Muscle of leg (tissue), 3 donors: ENCODE measurements at regions not wholly inside any gene's neighbourhood (a gene's known extent, or its start where the extent isn't known, plus 50 kb on each side); places are given as distances from the start of the nearest gene placed in this dataset.

ENCODE experiments used
- DNase-seq: peaks from one replicate; pipeline ENCODE4 v3.0.0; 2013
- H3K27ac ChIP-seq: one replicate; pipeline ENCODE4 v1.5.1; 2013; ENCODE audit warnings: mild to moderate bottlenecking, low read length, control low read depth
- H3K27me3 ChIP-seq: one replicate; pipeline ENCODE4 v1.6.1; 2013; ENCODE audit warnings: low read length; ENCODE audit not compliant: control insufficient read depth, insufficient read depth
- H3K36me3 ChIP-seq: one replicate; pipeline ENCODE4 v1.6.1; 2013; ENCODE audit warnings: low read length; ENCODE audit not compliant: control insufficient read depth, insufficient read depth
- H3K4me1 ChIP-seq: one replicate; pipeline ENCODE4 v1.6.1; 2013; ENCODE audit warnings: low read length; ENCODE audit not compliant: control insufficient read depth, insufficient read depth
- H3K4me3 ChIP-seq: one replicate; pipeline ENCODE4 v1.5.1; 2013; ENCODE audit warnings: low read length, control low read depth
- H3K9me3 ChIP-seq: replicated peaks from 2 replicates; pipeline ENCODE4 v1.6.1; 2013; ENCODE audit warnings: low read depth, low read length; ENCODE audit not compliant: control insufficient read depth
- WGBS: methylation state at CpG from one replicate; pipeline ENCODE4 v1.1.5; 2013; ENCODE audit warnings: missing lambda C conversion rate; ENCODE audit not compliant: insufficient coverage; 5-methylcytosine and 5-hydroxymethylcytosine counted together

DNA sequence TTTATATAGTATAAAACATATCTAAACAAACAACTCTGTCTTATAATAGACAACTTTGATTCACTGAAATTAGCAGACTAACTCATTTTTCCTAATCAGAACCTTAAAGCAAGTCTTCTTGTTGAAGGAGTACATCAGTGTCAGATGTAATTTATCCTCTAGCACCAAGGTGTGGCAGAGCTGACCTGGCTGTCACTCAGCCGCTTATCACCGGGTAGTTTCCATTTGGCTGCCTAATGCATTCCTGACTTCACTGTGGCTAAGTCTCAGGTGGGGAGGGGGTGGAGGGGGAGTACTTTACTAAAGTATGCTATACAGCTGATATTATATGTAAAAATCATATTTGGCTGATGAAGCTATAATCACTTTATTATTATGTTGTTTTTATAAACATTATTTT, 339.9 kb upstream of the RGS6 start:
- no CpG with 5 or more reads among the region's 2 CpGs for WGBS

DNA sequence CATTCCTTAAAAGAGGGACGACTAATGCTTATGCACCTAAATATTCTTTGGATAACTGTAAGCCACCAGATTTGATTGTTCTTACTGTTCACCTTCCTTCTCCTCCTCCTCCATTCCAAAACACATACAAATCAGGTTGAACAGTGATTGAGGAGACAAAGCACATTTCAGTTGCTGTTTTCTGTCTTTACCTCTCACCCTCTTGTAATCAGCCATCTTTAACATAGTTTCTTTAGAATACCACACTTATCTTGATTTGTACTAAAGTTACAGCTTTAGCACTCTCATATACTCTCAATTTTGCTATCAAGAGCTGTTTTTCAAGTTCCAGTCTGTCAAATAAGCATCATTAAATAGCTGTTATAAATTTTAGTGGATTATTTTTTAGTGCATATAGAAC, 338.3 kb upstream of the RGS6 start:
- Histone ChIP-seq H3K36me3 (no peaks in the 10 kb centered on the region), H3K9me3 (no peaks in the 10 kb centered on the region), H3K4me1 (no peaks in the 10 kb centered on the region), H3K27ac (no peak overlapping the region), H3K27me3 (no peaks in the 10 kb centered on the region), H3K4me3 (no peak overlapping the region)
- no CpG with 5 or more reads among the region's 1 CpG for WGBS
- DNase-seq = no peak

More for the DNA sequence above, 339.9 kb upstream of the RGS6 start:
- no peak for DNase-seq
- no peaks in the 10 kb centered on the region for H3K9me3 ChIP-seq
- no peaks in the 10 kb centered on the region for H3K36me3 ChIP-seq
- no peak overlapping the region for H3K27ac ChIP-seq
- no peaks in the 10 kb centered on the region for H3K4me1 ChIP-seq
- H3K27me3 ChIP-seq = no peaks in the 10 kb centered on the region
- no peak overlapping the region for H3K4me3 ChIP-seq

DNA sequence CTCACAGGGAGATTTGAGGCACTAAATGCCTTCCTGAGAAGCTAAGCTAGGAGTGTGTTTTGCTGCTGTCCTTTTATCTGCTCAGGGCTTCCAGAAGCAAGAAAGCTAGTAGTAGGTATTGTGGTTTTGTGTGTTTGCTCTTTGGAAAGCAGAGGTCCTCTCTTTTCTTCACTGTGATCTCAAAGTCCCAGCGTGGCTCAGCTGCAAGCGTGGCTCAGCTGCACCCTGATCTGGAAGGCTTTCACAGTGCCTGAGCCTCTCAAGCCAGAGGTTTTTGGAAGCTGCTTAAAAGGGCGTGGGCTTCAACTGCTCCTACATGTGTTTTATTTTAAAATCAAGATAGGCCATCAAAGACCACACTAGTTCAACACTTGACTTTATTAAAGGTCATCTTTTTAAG, 337.4 kb upstream of the RGS6 start:
- no peak overlapping the region for H3K27ac ChIP-seq
- peak; percentile 89 for DNase-seq
- H3K9me3 ChIP-seq = no peaks in the 10 kb centered on the region
- no peaks in the 10 kb centered on the region for H3K36me3 ChIP-seq
- H3K4me1 ChIP-seq = no peaks in the 10 kb centered on the region
- H3K4me3 ChIP-seq = no peak overlapping the region
- H3K27me3 ChIP-seq = no peaks in the 10 kb centered on the region
- 20% methylated on average over 1 of the region's 3 CpGs for WGBS

DNA sequence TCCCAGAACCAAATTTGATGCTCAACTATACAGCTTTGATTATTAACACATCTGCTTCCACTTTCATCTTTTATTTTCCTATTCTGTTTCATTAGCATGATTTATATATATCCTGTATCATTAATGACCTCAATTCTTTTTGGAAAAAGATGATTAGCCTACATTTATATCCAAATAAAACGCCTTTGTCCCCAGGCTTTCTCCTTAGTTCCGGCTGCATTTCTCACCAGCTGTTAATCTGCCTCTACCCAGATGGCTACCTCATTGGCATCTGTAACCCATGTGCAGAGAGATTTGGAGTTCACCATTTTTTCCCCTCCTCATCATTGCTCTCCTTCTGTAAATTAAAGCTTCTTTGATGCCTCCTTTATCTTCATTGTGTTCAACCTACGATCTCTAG, 336.8 kb upstream of the RGS6 start:
- no peak for DNase-seq
- Histone ChIP-seq H3K4me1 (no peaks in the 10 kb centered on the region), H3K36me3 (no peaks in the 10 kb centered on the region), H3K27me3 (no peaks in the 10 kb centered on the region), H3K27ac (no peak overlapping the region), H3K4me3 (no peak overlapping the region), H3K9me3 (peaks cover 4% of the 10 kb centered on the region)
- WGBS = 79% methylated on average over 3 of the region's 3 CpGs

DNA sequence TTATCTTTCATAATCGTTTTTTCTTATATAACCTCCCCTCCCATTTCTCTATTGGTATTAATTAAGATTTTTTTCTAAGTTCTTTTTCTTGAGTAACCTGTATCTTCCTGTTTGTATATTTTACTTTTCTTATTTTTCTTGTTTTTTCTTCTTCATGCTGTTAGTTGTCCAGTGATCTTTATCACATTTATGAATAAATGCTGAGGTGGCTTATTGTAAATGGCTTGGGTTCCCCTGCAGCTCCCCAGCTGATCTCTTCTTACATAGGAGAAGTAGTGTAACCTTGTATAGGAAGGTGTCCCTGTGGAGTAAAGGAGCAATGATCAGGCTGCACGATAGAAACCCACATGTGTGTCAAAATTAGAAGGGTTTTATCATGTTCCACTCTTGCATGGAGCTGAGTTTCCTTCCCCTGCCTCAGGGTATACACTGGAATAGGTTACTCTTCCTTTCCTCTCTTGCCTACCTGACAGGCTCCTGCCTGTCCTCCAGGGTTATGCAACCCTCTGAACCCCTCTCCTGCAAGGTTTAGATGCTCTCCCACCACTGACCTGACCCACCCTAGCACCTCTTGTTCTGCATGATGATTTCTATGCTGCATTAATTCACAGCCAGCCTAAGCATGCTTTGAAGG, 334.8 kb upstream of the RGS6 start:
- WGBS = no CpG with 5 or more reads among the region's 2 CpGs
- Histone ChIP-seq H3K4me3 (no peak overlapping the region), H3K4me1 (no peaks in the 10 kb centered on the region), H3K9me3 (peaks cover 4% of the 10 kb centered on the region), H3K36me3 (no peaks in the 10 kb centered on the region), H3K27me3 (no peaks in the 10 kb centered on the region), H3K27ac (no peak overlapping the region)
- DNase-seq = no peak

DNA sequence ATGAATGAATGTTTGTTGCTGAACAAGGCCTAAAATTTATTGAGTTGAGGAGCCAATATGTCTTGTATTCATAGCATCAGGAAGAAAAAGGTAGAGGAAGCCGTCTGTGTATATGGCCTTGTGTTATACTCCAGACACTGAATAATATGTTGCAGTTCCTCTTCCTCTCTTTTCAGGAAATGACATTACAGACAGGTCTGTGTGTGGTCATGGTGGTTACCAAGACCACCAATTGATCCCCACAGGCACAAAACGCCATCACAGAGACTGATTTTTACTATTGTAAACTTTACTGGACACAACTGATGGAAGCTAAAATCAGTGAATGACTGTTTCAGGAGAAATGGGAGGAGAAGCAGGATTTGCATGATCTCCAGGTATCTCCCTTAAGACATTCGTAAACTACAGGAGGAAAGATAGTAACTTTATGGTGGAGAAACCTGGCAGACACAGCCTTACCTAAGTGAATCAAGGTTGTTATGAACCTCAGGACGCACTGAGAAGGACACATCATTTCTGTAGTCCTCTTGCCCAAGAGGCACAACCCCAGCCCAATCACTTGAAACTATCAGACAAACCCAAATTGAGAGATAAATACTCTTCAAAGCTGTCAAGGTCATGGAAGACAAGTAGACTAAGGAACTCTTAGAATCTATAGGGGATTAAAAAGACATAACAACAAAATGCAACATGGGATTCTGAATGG, 334.1 kb upstream of the RGS6 start:
- no peaks in the 10 kb centered on the region for H3K27me3 ChIP-seq
- peaks cover 4% of the 10 kb centered on the region for H3K9me3 ChIP-seq
- no peaks in the 10 kb centered on the region for H3K36me3 ChIP-seq
- WGBS = no CpG with 5 or more reads among the region's 4 CpGs
- no peak overlapping the region for H3K27ac ChIP-seq
- H3K4me3 ChIP-seq = no peak overlapping the region
- DNase-seq = no peak
- no peaks in the 10 kb centered on the region for H3K4me1 ChIP-seq

DNA sequence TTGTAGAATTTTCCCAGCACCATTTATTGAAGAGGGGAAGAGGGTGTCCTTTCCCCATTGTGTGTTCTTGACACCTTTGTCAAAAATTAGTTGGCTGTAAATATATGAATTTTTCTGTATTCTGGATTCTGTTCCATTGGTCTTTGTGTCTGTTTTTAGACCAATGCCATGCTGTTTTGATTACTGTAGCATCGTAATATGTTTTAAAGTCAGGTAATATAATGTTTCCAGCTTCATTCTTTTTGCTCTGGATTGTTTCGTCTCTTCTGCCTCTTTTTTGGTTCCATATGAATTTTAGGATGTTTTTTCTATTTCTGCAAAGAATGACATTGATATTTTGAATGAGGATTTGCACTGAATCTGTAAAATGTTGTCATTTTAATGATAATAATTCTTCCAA, 331.9 kb upstream of the RGS6 start:
- no peaks in the 10 kb centered on the region for H3K36me3 ChIP-seq
- H3K4me1 ChIP-seq = no peaks in the 10 kb centered on the region
- no peak overlapping the region for H3K4me3 ChIP-seq
- WGBS = no CpG with 5 or more reads among the region's 2 CpGs
- H3K9me3 ChIP-seq = peaks cover 4% of the 10 kb centered on the region
- H3K27me3 ChIP-seq = no peaks in the 10 kb centered on the region
- no peak overlapping the region for H3K27ac ChIP-seq
- DNase-seq = no peak

DNA sequence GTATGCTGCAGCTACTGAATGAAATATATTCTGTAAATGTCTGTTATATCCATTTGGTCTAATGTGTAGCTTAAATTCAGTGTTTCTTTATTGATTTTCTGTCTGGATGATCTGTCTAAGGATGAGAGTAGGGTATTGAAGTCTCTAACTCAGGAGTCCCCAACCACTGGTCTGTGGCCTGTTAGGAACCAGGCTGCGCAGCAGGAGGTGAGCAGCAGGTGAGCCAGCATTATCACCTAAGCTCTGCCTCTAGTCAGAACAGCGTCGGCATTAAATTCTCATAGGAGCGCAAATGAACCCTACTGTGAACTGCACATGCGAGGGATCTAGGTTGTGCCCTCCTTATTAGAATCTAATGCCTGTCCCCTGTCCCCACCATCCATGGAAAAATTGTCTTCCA, 329.7 kb upstream of the RGS6 start:
- Histone ChIP-seq H3K27me3 (no peaks in the 10 kb centered on the region), H3K36me3 (no peaks in the 10 kb centered on the region), H3K4me1 (no peaks in the 10 kb centered on the region), H3K4me3 (no peak overlapping the region), H3K9me3 (peaks cover 4% of the 10 kb centered on the region), H3K27ac (no peak overlapping the region)
- no peak for DNase-seq
- WGBS = 82% methylated on average over 5 of the region's 5 CpGs

DNA sequence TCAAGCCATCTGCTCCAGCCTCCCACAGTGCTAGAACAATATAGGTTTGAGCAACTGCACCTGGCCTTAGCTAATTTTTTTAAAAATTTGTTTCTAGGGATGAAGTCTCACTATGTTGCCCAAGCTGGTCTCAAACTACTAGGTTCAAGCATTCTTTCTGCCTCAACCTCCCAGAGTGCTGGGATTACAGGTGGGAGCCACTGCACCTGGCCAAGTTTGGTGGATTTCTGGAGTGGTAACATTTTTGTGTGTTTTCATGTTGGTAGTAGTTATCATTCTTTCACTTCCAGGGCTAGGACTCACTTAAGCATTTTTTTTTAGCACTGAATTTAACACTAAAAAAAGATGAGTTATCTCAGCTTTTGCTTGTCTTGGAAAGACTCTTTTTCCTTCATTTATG, 328.0 kb upstream of the RGS6 start:
- peaks cover 4% of the 10 kb centered on the region for H3K9me3 ChIP-seq
- no peak for DNase-seq
- no peak overlapping the region for H3K4me3 ChIP-seq

DNA sequence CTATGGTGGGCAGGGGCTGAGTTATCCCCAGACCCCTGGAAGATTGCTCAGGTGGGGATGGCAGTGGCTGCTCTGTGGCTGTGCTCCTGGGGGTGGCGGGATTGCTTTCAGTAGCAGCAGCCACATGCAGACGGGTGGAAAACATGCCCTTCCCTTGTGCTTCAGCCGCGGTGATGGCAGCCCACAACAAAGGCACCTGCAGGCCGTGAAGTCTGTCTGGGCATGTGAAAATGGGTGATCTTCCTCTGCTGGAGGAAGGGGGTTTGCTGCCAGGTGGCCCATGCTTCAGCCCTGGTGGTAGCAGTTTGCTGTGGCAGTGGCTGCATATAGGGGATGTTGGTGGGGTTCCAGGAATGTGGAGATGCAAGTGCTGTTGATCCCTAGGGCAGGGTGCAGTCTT, 326.2 kb upstream of the RGS6 start:
- Histone ChIP-seq H3K4me1 (no peaks in the 10 kb centered on the region), H3K27ac (no peak overlapping the region), H3K36me3 (no peaks in the 10 kb centered on the region), H3K27me3 (no peaks in the 10 kb centered on the region), H3K4me3 (no peak overlapping the region), H3K9me3 (no peaks in the 10 kb centered on the region)
- 100% methylated on average over 3 of the region's 5 CpGs for WGBS
- DNase-seq = no peak

More for the DNA sequence above, 328.0 kb upstream of the RGS6 start:
- Histone ChIP-seq H3K27ac (no peak overlapping the region), H3K36me3 (no peaks in the 10 kb centered on the region), H3K27me3 (no peaks in the 10 kb centered on the region), H3K4me1 (no peaks in the 10 kb centered on the region)

DNA sequence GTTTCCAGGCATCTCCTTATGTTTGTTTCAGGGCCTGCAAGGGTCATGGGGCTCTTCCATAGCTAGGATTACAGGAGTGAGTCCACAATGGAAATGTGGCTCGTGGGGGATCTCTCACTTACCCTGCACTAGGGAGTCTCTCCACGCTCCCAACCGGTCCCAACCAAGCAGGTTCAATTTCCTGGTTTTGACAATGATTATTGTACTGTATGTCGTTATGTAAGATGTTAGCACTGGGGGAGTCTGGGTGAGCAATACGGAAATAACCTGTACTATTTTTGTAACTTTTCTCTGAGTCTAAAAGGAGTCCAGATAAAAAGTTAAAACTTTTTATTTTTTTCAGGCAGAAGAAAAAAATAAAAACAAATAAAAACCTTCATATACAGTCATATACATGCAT, 325.7 kb upstream of the RGS6 start:
- Histone ChIP-seq H3K4me1 (no peaks in the 10 kb centered on the region), H3K4me3 (no peak overlapping the region), H3K36me3 (no peaks in the 10 kb centered on the region), H3K9me3 (no peaks in the 10 kb centered on the region), H3K27ac (no peak overlapping the region), H3K27me3 (no peaks in the 10 kb centered on the region)
- DNase-seq = no peak
- no CpG with 5 or more reads among the region's 5 CpGs for WGBS
